IMR-90 (cell line): ENCODE measurements at regions not wholly inside any gene's neighbourhood (a gene's known extent, or its start where the extent isn't known, plus 50 kb on each side); places are given as distances from the start of the nearest gene placed in this dataset.

Source experiments
- CHD1 ChIP-seq: IDR thresholded peaks from 2 replicates; pipeline ENCODE4 v1.6.1; 2012; ENCODE audit warnings: low read depth, low read length, improper control_type of control experiment
- CTCF ChIP-seq: conservative IDR thresholded peaks from 2 replicates; pipeline ENCODE4 v1.5.1; 2012; ENCODE audit warnings: mild to moderate bottlenecking, low read depth, low read length, improper control_type of control experiment
- FOS ChIP-seq: fragments of 150-350 bp; IDR thresholded peaks from 2 replicates; pipeline ENCODE4 v1.6.1; 2016; ENCODE audit warnings: low read depth, low read length
- MXI1 ChIP-seq: IDR thresholded peaks from 2 replicates; pipeline ENCODE4 v1.6.1; 2012; ENCODE audit warnings: low read depth, mild to moderate bottlenecking, low read length, moderate library complexity, borderline replicate concordance
- POLR2A ChIP-seq: IDR thresholded peaks from 2 replicates; pipeline ENCODE4 v1.6.1; 2012; ENCODE audit warnings: mild to moderate bottlenecking, low read depth, low read length
- RAD21 ChIP-seq: IDR thresholded peaks from 2 replicates; pipeline ENCODE4 v1.6.1; 2012; ENCODE audit warnings: low read length, improper control_type of control experiment
- RCOR1 ChIP-seq: IDR thresholded peaks from 2 replicates; pipeline ENCODE4 v1.6.1; 2012; ENCODE audit warnings: mild to moderate bottlenecking, low read length, improper control_type of control experiment; ENCODE audit not compliant: insufficient replicate concordance
- RFX5 ChIP-seq: IDR thresholded peaks from 2 replicates; pipeline ENCODE4 v1.8.0; 2012; ENCODE audit warnings: low read depth, mild to moderate bottlenecking, low read length, moderate library complexity
- SMC3 ChIP-seq: fragments of 150-350 bp; IDR thresholded peaks from 2 replicates; pipeline ENCODE4 v1.6.1; 2016; ENCODE audit warnings: low read depth, mild to moderate bottlenecking, antibody characterized with exemption, low read length, moderate library complexity
- USF2 ChIP-seq: fragments of 150-350 bp; IDR thresholded peaks from 2 replicates; pipeline ENCODE4 v1.6.1; 2017; ENCODE audit warnings: mild to moderate bottlenecking, antibody characterized with exemption, low read length, low read depth

GRCh38 chr2:186429104-186429503 is 57.0 kb upstream of the ZC3H15 start:
- no peak for TF ChIP-seq CTCF
- no peak for TF ChIP-seq POLR2A
- no peak for TF ChIP-seq USF2
- TF ChIP-seq RFX5, result no peak
- TF ChIP-seq RCOR1, result no peak
- no peak for TF ChIP-seq MXI1
- TF ChIP-seq CHD1, result no peak
- no peak for TF ChIP-seq SMC3
- TF ChIP-seq FOS, result no peak
- no peak for TF ChIP-seq RAD21
